ENCODE measurements at regions not wholly inside any gene's neighbourhood (a gene's known extent, or its start where the extent isn't known, plus 50 kb on each side); places are given as distances from the start of the nearest gene placed in this dataset.

DNA sequence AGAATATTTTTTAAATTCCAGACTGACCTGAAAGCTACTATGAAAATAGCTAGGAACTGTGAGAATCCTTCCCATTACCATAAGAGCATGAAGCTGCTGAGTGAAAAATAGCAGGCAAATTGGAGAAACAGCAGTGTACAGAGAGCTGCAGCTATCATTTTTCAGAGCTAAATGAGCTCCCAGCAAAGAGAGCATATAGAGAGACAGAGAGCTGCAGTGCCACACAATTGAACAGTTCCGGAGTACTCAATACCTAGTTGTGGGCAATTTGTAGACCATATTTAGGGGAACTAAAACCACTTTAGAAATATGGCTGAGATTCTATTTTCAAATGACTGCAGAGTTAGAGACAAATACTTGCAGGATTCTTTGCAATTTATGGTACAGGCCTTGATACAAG is 645.3 kb downstream of the STK39 start:
- TF ChIP-seq EZH2 (IDR thresholded peaks at IDR 0.05) (no peak), POLR2AphosphoS5 (IDR thresholded peaks at IDR 0.05; ENCODE audit: borderline replicate concordance, low read depth, low read length) (no peak)
